H1 (cell line): ENCODE measurements at regions not wholly inside any gene's neighbourhood (a gene's known extent, or its start where the extent isn't known, plus 50 kb on each side); places are given as distances from the start of the nearest gene placed in this dataset.

Experiments
- CTCF ChIA-PET: fragments of 300-600 bp; sonication (Branson Sonifier 250); formaldehyde crosslinking; loops from one replicate; lab custom pipeline; 2021; ENCODE audit not compliant: partially characterized antibody; lab: Charles Lee
- POLR2A ChIA-PET: fragments of 300-600 bp; sonication (Branson Sonifier 250); formaldehyde crosslinking; loops from one replicate; lab custom pipeline; 2021; ENCODE audit warnings: inconsistent platforms; ENCODE audit not compliant: partially characterized antibody; lab: Charles Lee
- DNase-seq, 2 experiments: peaks; one replicate each; pipeline versions ENCODE4 v3.0.0 to v3.0.0-alpha.2; 2010 to 2022; ENCODE audit warnings: low spot score in 2 of 2, low read depth in 1 of 2, mixed read lengths in 1 of 2
- FAIRE-seq: peaks from 2 replicates; lab custom pipeline; 2011; peaks lifted over from hg19 to GRCh38; lab: Jason Lieb, UNC
- H2AFZ ChIP-seq: 2 replicates; pipeline ENCODE4 v1.8.1; 2012; ENCODE audit warnings: low read length, inconsistent platforms
- H2AK5ac ChIP-seq: 2 replicates; pipeline ENCODE4 v1.6.1; 2013; ENCODE audit warnings: low read depth, low read length
- H2BK120ac ChIP-seq: replicated peaks from 2 replicates; pipeline ENCODE3; 2013; ENCODE audit warnings: low read depth, low read length, inconsistent platforms
- H2BK12ac ChIP-seq: 2 replicates; pipeline ENCODE4 v1.6.1; 2013; ENCODE audit warnings: low read depth, low read length
- H2BK15ac ChIP-seq: 2 replicates; pipeline ENCODE4 v1.6.1; 2013; ENCODE audit warnings: low read length
- H2BK20ac ChIP-seq: 2 replicates; pipeline ENCODE4 v1.6.1; 2013; ENCODE audit warnings: low read length
- H2BK5ac ChIP-seq: 2 replicates; pipeline ENCODE4 v1.6.1; 2013; ENCODE audit warnings: low read depth, low read length
- H3K14ac ChIP-seq: 2 replicates; pipeline ENCODE4 v1.6.1; 2013; ENCODE audit warnings: inconsistent platforms; ENCODE audit not compliant: insufficient read length
- H3K18ac ChIP-seq: 2 replicates; pipeline ENCODE4 v1.6.1; 2013; ENCODE audit warnings: low read length; ENCODE audit errors: extremely low read depth
- H3K23ac ChIP-seq: 2 replicates; pipeline ENCODE4 v1.6.1; 2013; ENCODE audit warnings: inconsistent platforms; ENCODE audit not compliant: insufficient read length
- H3K23me2 ChIP-seq: 2 replicates; pipeline ENCODE4 v1.6.1; 2013; ENCODE audit warnings: low read depth, low read length
- H3K27ac ChIP-seq: 2 replicates; pipeline ENCODE4 v1.6.1; 2011; ENCODE audit warnings: low read depth, low read length, inconsistent platforms
- H3K27me3 ChIP-seq, 4 experiments: replicated peaks in 1 of 4; 1 replicate in 1 of 4; 2 replicates in 3 of 4; pipeline versions ENCODE4 v1.6.1 to v1.8.1; 2011 to 2013; ENCODE audit warnings: low read length in 3 of 4, mild to moderate bottlenecking in 3 of 4, inconsistent platforms in 2 of 4, mixed read lengths in 2 of 4, moderate library complexity in 1 of 4; ENCODE audit not compliant: control insufficient read depth in 3 of 4, insufficient read depth in 3 of 4; ENCODE audit errors: extremely low read depth in 1 of 4
- H3K36me3 ChIP-seq, 4 experiments: 2 replicates each; pipeline versions ENCODE4 v1.6.1 to v1.8.1; 2011 to 2013; ENCODE audit warnings: mild to moderate bottlenecking in 4 of 4, low read length in 3 of 4, moderate library complexity in 2 of 4, control low read depth in 1 of 4, inconsistent platforms in 1 of 4; ENCODE audit not compliant: insufficient read depth in 4 of 4, control insufficient read depth in 2 of 4
- H3K4ac ChIP-seq: replicated peaks from 2 replicates; pipeline ENCODE3; 2013; ENCODE audit warnings: low read length, low read depth, mixed read lengths, inconsistent platforms; ENCODE audit not compliant: insufficient read length
- H3K4me1 ChIP-seq, 4 experiments: replicated peaks in 1 of 4; 1 replicate in 1 of 4; 2 replicates in 3 of 4; pipeline versions ENCODE4 v1.6.1 to v1.8.1; 2011 to 2013; ENCODE audit warnings: low read length in 3 of 4, inconsistent platforms in 2 of 4, mixed read lengths in 1 of 4; ENCODE audit not compliant: insufficient read depth in 4 of 4, control insufficient read depth in 3 of 4
- H3K4me2 ChIP-seq, 2 experiments: 2 replicates each; pipeline versions ENCODE4 v1.6.1 to v1.8.1; 2011 to 2013; ENCODE audit warnings: low read depth in 2 of 2, low read length in 2 of 2, control low read depth in 1 of 2, inconsistent platforms in 1 of 2, mild to moderate bottlenecking in 1 of 2; ENCODE audit not compliant: insufficient read depth in 1 of 2
- H3K4me3 ChIP-seq, 4 experiments: fragments of 200-600, 300-600 bp in 1 of 4; sonication (generic), shearing (Covaris generic), sonication (Bioruptor Twin) in 1 of 4; 2 replicates each; pipeline versions ENCODE4 v1.5.1 to v1.8.1; 2011 to 2016; ENCODE audit warnings: low read length in 4 of 4, low read depth in 3 of 4, control low read depth in 2 of 4, inconsistent platforms in 2 of 4, mild to moderate bottlenecking in 2 of 4, mixed read lengths in 1 of 4, moderate library complexity in 1 of 4; ENCODE audit not compliant: insufficient read depth in 2 of 4; ENCODE audit errors: extremely low read depth in 1 of 4
- H3K56ac ChIP-seq: replicated peaks from 2 replicates; pipeline ENCODE3; 2013; ENCODE audit warnings: low read depth, mild to moderate bottlenecking, mixed read lengths, low read length, inconsistent platforms; ENCODE audit not compliant: insufficient read length
- H3K79me1 ChIP-seq: 2 replicates; pipeline ENCODE4 v1.6.1; 2013; ENCODE audit warnings: low read depth, low read length, control low read depth
- H3K79me2 ChIP-seq, 2 experiments: 2 replicates each; pipeline versions ENCODE4 v1.6.1 to v1.8.1; 2012 to 2013; ENCODE audit warnings: low read length in 2 of 2, mild to moderate bottlenecking in 2 of 2, inconsistent platforms in 1 of 2; ENCODE audit not compliant: insufficient read depth in 2 of 2, control insufficient read depth in 1 of 2
- H3K9ac ChIP-seq, 4 experiments: replicated peaks in 1 of 4; 1 replicate in 1 of 4; 2 replicates in 3 of 4; pipeline versions ENCODE4 v1.6.1 to v1.8.1; 2011 to 2013; ENCODE audit warnings: low read depth in 3 of 4, low read length in 3 of 4, control low read depth in 2 of 4, mild to moderate bottlenecking in 2 of 4, moderate library complexity in 2 of 4, inconsistent platforms in 1 of 4; ENCODE audit errors: extremely low read depth in 1 of 4
- H3K9me3 ChIP-seq, 2 experiments: 2 replicates each; pipeline versions ENCODE4 v1.6.1 to v1.8.1; 2012 to 2013; ENCODE audit warnings: mild to moderate bottlenecking in 2 of 2, moderate library complexity in 2 of 2, control low read depth in 1 of 2, inconsistent platforms in 1 of 2, low read depth in 1 of 2, low read length in 1 of 2, mixed read lengths in 1 of 2; ENCODE audit not compliant: insufficient read depth in 2 of 2
- H4K20me1 ChIP-seq, 2 experiments: replicated peaks in 1 of 2; 2 replicates each; pipeline versions ENCODE3 to v1.8.1; 2011 to 2013; ENCODE audit warnings: inconsistent platforms in 2 of 2, low read length in 2 of 2, mild to moderate bottlenecking in 1 of 2; ENCODE audit not compliant: insufficient read depth in 2 of 2, control insufficient read depth in 1 of 2
- H4K5ac ChIP-seq: 2 replicates; pipeline ENCODE4 v1.6.1; 2013; ENCODE audit warnings: low read length, low read depth, mixed read lengths, inconsistent platforms; ENCODE audit not compliant: insufficient read length
- H4K8ac ChIP-seq: 2 replicates; pipeline ENCODE4 v1.8.0; 2013; ENCODE audit warnings: mild to moderate bottlenecking, moderate library complexity, low read length, inconsistent platforms; ENCODE audit not compliant: insufficient read depth; ENCODE audit errors: extremely low read depth
- H4K91ac ChIP-seq: replicated peaks from 2 replicates; pipeline ENCODE3; 2013; ENCODE audit warnings: low read length, mixed read lengths, inconsistent platforms; ENCODE audit not compliant: insufficient read length
- ASH2L ChIP-seq: fragments of 200-600, 300-600 bp; sonication (generic); IDR thresholded peaks from one replicate; pipeline ENCODE4 v1.7.1; 2017; ENCODE audit warnings: low read length
- BCL11A ChIP-seq, 2 experiments: IDR thresholded peaks; one replicate each; pipeline ENCODE4 v1.6.1; 2011; ENCODE audit warnings: low read depth in 2 of 2, low read length in 2 of 2, mild to moderate bottlenecking in 2 of 2
- KDM1A ChIP-seq: fragments of 200-600, 300-600 bp; sonication (generic); IDR thresholded peaks from 2 replicates; pipeline ENCODE4 v1.7.1; 2016; ENCODE audit warnings: mild to moderate bottlenecking, low read length, borderline replicate concordance
- SP2 ChIP-seq: IDR thresholded peaks from 2 replicates; pipeline ENCODE4 v1.6.1; 2012; ENCODE audit warnings: mild to moderate bottlenecking, low read length, inconsistent platforms
- TAF7 ChIP-seq: optimal IDR thresholded peaks from 2 replicates; pipeline ENCODE3; 2011; ENCODE audit warnings: low read depth, mild to moderate bottlenecking, inconsistent platforms, low read length, moderate library complexity, borderline replicate concordance
- WGBS, 2 experiments: shearing (Covaris generic) in 1 of 2; methylation state at CpG; one replicate each; pipeline versions ENCODE4 v1.1.6 to v1.1.7; 2013 to 2015; ENCODE audit warnings: low lambda C conversion rate in 2 of 2, mixed read lengths in 2 of 2, inconsistent platforms in 1 of 2, low coverage in 1 of 2, missing lambda C conversion rate in 1 of 2; ENCODE audit not compliant: insufficient replicate concordance in 2 of 2, insufficient coverage in 1 of 2, insufficient read length in 1 of 2; ENCODE audit errors: extremely low coverage in 1 of 2, missing lambda C conversion rate in 1 of 2; 5-methylcytosine and 5-hydroxymethylcytosine counted together

- Histone ChIP-seq H3K4me3 (no peak overlapping the region), H4K91ac (no peak overlapping the region), H3K56ac (no peak overlapping the region), H3K14ac (no peak overlapping the region), H2AFZ (no peak overlapping the region), H3K4ac (no peak overlapping the region), H3K27ac (no peak overlapping the region), H2AK5ac (no peak overlapping the region), H3K4me2 (no peak overlapping the region), H3K79me2 (no peaks in the 10 kb centered on the region), H2BK12ac (no peak overlapping the region), H2BK20ac (no peak overlapping the region), H3K23ac (no peak overlapping the region), H3K79me1 (no peaks in the 10 kb centered on the region), H3K27me3 (no peaks in the 10 kb centered on the region; a peak in 2 of 7 replicates), H3K18ac (no peak overlapping the region), H4K20me1 (no peaks in the 10 kb centered on the region), H3K4me1 (peaks cover 9 to 16% (median 15%) of the 10 kb centered on the region in 4 experiments), H2BK120ac (no peak overlapping the region), H2BK5ac (no peak overlapping the region), H3K36me3 (no peaks in the 10 kb centered on the region), H4K5ac (no peak overlapping the region), H3K9me3 (no peaks in the 10 kb centered on the region), H3K9ac (no peak overlapping the region), H3K23me2 (no peaks in the 10 kb centered on the region), H2BK15ac (no peak overlapping the region), H4K8ac (no peak overlapping the region)
- POLR2A ChIA-PET, result no interaction called here
- WGBS, 2 experiments, result 96% methylated on average over 6 of the region's 6 CpGs; no CpG with 5 or more reads in 1 of the 2 experiments
- no peak for DNase-seq
- CTCF ChIA-PET, result interaction anchor here (0.6 to 1.9 kb wide), 7 partner anchors 12 to 236 kb away, joined by 3 to 6 read pairs (median 4); no protein-coding TSS in a partner anchor
- FAIRE-seq, result no peak
- TF ChIP-seq BCL11A (IDR thresholded peaks at IDR 0.05; ENCODE audit: low read depth in 2 of 2, low read length in 2 of 2) (no peak), KDM1A (no peak), SP2 (no peak), TAF7 (no peak), ASH2L (no peak)
Observed at GRCh38 chr5:73278693-73279092, 105.7 kb downstream of the TMEM174 start.
